Ovary (tissue), 7 donors: ENCODE measurements at regions not wholly inside any gene's neighbourhood (a gene's known extent, or its start where the extent isn't known, plus 50 kb on each side); places are given as distances from the start of the nearest gene placed in this dataset.

Experiments
- DNase-seq, 5 donors: peaks; one replicate each; pipeline ENCODE4 v3.0.0-alpha.2; 2019 to 2020
- H3K27ac ChIP-seq, 2 donors: fragments of 200-600 bp; one replicate each; pipeline versions ENCODE4 v1.5.1 to v1.8.0; 2019 to 2022
- H3K27me3 ChIP-seq: fragments of 200-600 bp; one replicate; pipeline ENCODE4 v1.8.0; 2022
- H3K36me3 ChIP-seq: fragments of 200-600 bp; sonication (generic); one replicate; pipeline ENCODE4 v1.5.1; 2019
- H3K4me1 ChIP-seq: one replicate; pipeline ENCODE4 v1.8.1; 2013; ENCODE audit warnings: mild to moderate bottlenecking, moderate library complexity; ENCODE audit not compliant: insufficient read depth
- H3K4me3 ChIP-seq: fragments of 200-600 bp; sonication (generic); one replicate; pipeline ENCODE4 v1.5.1; 2017
- H3K9me3 ChIP-seq, 2 donors: fragments of 200-600 bp in 1 of 2; sonication (generic) in 1 of 2; one replicate each; pipeline versions ENCODE4 v1.5.1 to v1.8.1; 2013 to 2019; ENCODE audit warnings: mild to moderate bottlenecking in 1 of 2, moderate library complexity in 1 of 2
- POLR2A ChIP-seq: fragments of 450-650 bp; IDR thresholded peaks from one replicate; pipeline ENCODE4 v1.6.1; 2017; ENCODE audit warnings: antibody characterized with exemption, mild to moderate bottlenecking, moderate library complexity
- WGBS, 3 donors: extraction: QIAGEN DNeasy Blood & Tissue Kit in 1 of 3; methylation state at CpG; one replicate each; pipeline versions ENCODE4 v1.1.5 to v1.1.7; 2013 to 2017; 5-methylcytosine and 5-hydroxymethylcytosine counted together
- intact Hi-C, 4 donors: fragments of 100-400 bp; cut with DNase I; formaldehyde crosslinking; loops; one replicate each; pipeline versions ENCODE4 v1.11.0 to v1.15.1; 2022 to 2023
- donor health status: DM: no; HTN: no; CAD: no; lungs with moderate emphysema.
- donor health status: DM: no; HTN: no; CAD: no.
- donor health status: Bipolar disorder and iron deficiency.
- donor health status: DM: no; HTN: no; CAD: no.
- donor health status: DM: yes; HTN: yes; CAD: no.

- no peak for TF ChIP-seq POLR2A
- peak in 1 of 5 donors; percentile 6 for DNase-seq
- WGBS, 3 donors = 73 to 76% (median 74%) methylated on average over 13 of the region's 13 CpGs
- H3K27ac ChIP-seq = no peak overlapping the region
- H3K9me3 ChIP-seq = no peaks in the 10 kb centered on the region
- no peaks in the 10 kb centered on the region for H3K36me3 ChIP-seq
- intact Hi-C loops = loop anchor here in 1 of 4 donors (10.0 kb wide), 1 partner anchor 384 kb away; no protein-coding TSS in a partner anchor
- H3K4me1 ChIP-seq = no peaks in the 10 kb centered on the region
- no peak overlapping the region for H3K4me3 ChIP-seq
- H3K27me3 ChIP-seq = no peaks in the 10 kb centered on the region
These were observed 50.3 kb upstream of the PPP2R5C start for GRCh38 chr14:101711041-101711856.
